ENCODE measurements at regions not wholly inside any gene's neighbourhood (a gene's known extent, or its start where the extent isn't known, plus 50 kb on each side); places are given as distances from the start of the nearest gene placed in this dataset.

GRCh38 chr20:22001886-22002285 is 296.4 kb downstream of the PAX1 start:
- no peak for TF ChIP-seq CTCF (conservative IDR thresholded peaks at IDR 0.05; ENCODE audit: low read depth, low read length)
- no peak overlapping the region for H3K4me3 ChIP-seq (ENCODE audit: low read depth, low read length)
- DNase-seq (ENCODE audit: low read depth), result no peak

GRCh38 chr20:21995461-21995860 is 290.0 kb downstream of the PAX1 start:
- no peak for DNase-seq (ENCODE audit: low read depth)
- no peak overlapping the region for H3K4me3 ChIP-seq (ENCODE audit: low read depth, low read length)
- no peak for TF ChIP-seq CTCF (conservative IDR thresholded peaks at IDR 0.05; ENCODE audit: low read depth, low read length)

GRCh38 chr20:21994203-21994602 is 288.7 kb downstream of the PAX1 start:
- no peak for DNase-seq (ENCODE audit: low read depth)
- TF ChIP-seq CTCF (conservative IDR thresholded peaks at IDR 0.05; ENCODE audit: low read depth, low read length), result no peak

GRCh38 chr20:21982559-21982958 is 277.1 kb downstream of the PAX1 start:
- no peak overlapping the region for H3K4me3 ChIP-seq (ENCODE audit: low read depth, low read length)
- DNase-seq (ENCODE audit: low read depth), result no peak
- TF ChIP-seq CTCF (conservative IDR thresholded peaks at IDR 0.05; ENCODE audit: low read depth, low read length), result no peak

More at GRCh38 chr20:21994203-21994602, 288.7 kb downstream of the PAX1 start:
- H3K4me3 ChIP-seq (ENCODE audit: low read depth, low read length), result no peak overlapping the region

- no peak overlapping the region for H3K4me3 ChIP-seq (ENCODE audit: low read depth, low read length)
- peak; percentile 50 for DNase-seq (ENCODE audit: low read depth)
- TF ChIP-seq CTCF (conservative IDR thresholded peaks at IDR 0.05; ENCODE audit: low read depth, low read length), result no peak
Measured at GRCh38 chr20:21981597-21982344, 276.3 kb downstream of the PAX1 start.

GRCh38 chr20:21981179-21981578 is 275.7 kb downstream of the PAX1 start:
- H3K4me3 ChIP-seq (ENCODE audit: low read depth, low read length), result no peak overlapping the region
- TF ChIP-seq CTCF (conservative IDR thresholded peaks at IDR 0.05; ENCODE audit: low read depth, low read length), result no peak
- peak; percentile 15 for DNase-seq (ENCODE audit: low read depth)

GRCh38 chr20:21971436-21971835 is 266.0 kb downstream of the PAX1 start:
- no peak overlapping the region for H3K4me3 ChIP-seq (ENCODE audit: low read depth, low read length)
- no peak for TF ChIP-seq CTCF (conservative IDR thresholded peaks at IDR 0.05; ENCODE audit: low read depth, low read length)
- DNase-seq (ENCODE audit: low read depth), result no peak
